ENCODE measurements at regions not wholly inside any gene's neighbourhood (a gene's known extent, or its start where the extent isn't known, plus 50 kb on each side); places are given as distances from the start of the nearest gene placed in this dataset.
"Not testable (repeated sequence)": the region's sequence is repeated elsewhere in the genome, so short reads cannot be mapped to it uniquely, and the experiment has no call there.

- no peak for DNase-seq (ENCODE audit: extremely low read depth, low read depth)
- no peak for TF ChIP-seq CTCF (IDR thresholded peaks at IDR 0.05; ENCODE audit: low read depth, low read length)
These were observed 647.1 kb upstream of the PABPC4L start for GRCh38 chr4:134848681-134849080.

GRCh38 chr4:134830741-134831140 is 629.2 kb upstream of the PABPC4L start:
- DNase-seq (ENCODE audit: extremely low read depth, low read depth), result not testable (repeated sequence)

GRCh38 chr4:134812611-134813010 is 611.0 kb upstream of the PABPC4L start:
- no peak for TF ChIP-seq CTCF (IDR thresholded peaks at IDR 0.05; ENCODE audit: low read depth, low read length)
- DNase-seq (ENCODE audit: extremely low read depth, low read depth), result no peak

- no peak for TF ChIP-seq CTCF (IDR thresholded peaks at IDR 0.05; ENCODE audit: low read depth, low read length)
- DNase-seq (ENCODE audit: extremely low read depth, low read depth), result no peak
These were observed 605.7 kb upstream of the PABPC4L start for GRCh38 chr4:134807231-134807745.

- no peak for TF ChIP-seq CTCF (IDR thresholded peaks at IDR 0.05; ENCODE audit: low read depth, low read length)
- DNase-seq (ENCODE audit: extremely low read depth, low read depth), result no peak
These were observed 597.0 kb upstream of the PABPC4L start for GRCh38 chr4:134798573-134798972.

- no peak for DNase-seq (ENCODE audit: extremely low read depth, low read depth)
- TF ChIP-seq CTCF (IDR thresholded peaks at IDR 0.05; ENCODE audit: low read depth, low read length), result no peak
These were observed 585.7 kb upstream of the PABPC4L start for GRCh38 chr4:134787315-134787714.

- no peak for TF ChIP-seq CTCF (IDR thresholded peaks at IDR 0.05; ENCODE audit: low read depth, low read length)
- DNase-seq (ENCODE audit: extremely low read depth, low read depth), result no peak
These were observed 578.7 kb upstream of the PABPC4L start for GRCh38 chr4:134780244-134780643.

GRCh38 chr4:134777606-134778005 is 576.0 kb upstream of the PABPC4L start:
- no peak for DNase-seq (ENCODE audit: extremely low read depth, low read depth)
- TF ChIP-seq CTCF (IDR thresholded peaks at IDR 0.05; ENCODE audit: low read depth, low read length), result no peak

Data from AG09319 (cell line).